ENCODE measurements at regions not wholly inside any gene's neighbourhood (a gene's known extent, or its start where the extent isn't known, plus 50 kb on each side); places are given as distances from the start of the nearest gene placed in this dataset.

DNA sequence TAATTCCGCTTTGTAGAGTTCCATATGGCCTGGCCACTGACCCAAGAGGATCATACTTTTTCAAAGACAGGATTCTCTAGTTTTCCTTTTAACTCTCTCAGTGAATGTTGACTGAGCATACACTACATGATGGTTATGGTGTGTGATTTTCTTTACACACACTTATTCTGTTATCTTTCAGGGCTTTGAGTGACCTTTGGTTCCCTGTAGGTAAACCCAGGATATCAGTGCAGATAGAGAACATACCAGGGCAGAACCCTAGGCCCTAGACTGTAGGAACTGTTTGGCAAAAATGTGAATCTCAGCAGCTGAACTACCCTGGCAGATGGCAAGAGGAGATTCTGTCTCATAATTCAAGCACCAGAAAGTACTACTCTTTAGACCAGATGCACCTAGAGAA, 159.6 kb downstream of the KCNA5 start:
- H3K27me3 ChIP-seq, result peaks cover 23% of the 10 kb centered on the region
- H3K4me3 ChIP-seq, result no peak overlapping the region
- no peak overlapping the region for H3K27ac ChIP-seq
- H3K9me3 ChIP-seq, result peaks cover 0 to 7% (median 0%) of the 10 kb centered on the region in 3 donors
- no peaks in the 10 kb centered on the region for H3K4me1 ChIP-seq
- ATAC-seq, result no peak
- WGBS, 2 donors (ENCODE audit: low coverage in 1 of 2), result 0% methylated on average over 1 of the region's 1 CpG; no CpG with 5 or more reads in 1 of the 2 donors
- no peak for TF ChIP-seq POLR2A (IDR thresholded peaks at IDR 0.05)
- TF ChIP-seq, protein P1, sequence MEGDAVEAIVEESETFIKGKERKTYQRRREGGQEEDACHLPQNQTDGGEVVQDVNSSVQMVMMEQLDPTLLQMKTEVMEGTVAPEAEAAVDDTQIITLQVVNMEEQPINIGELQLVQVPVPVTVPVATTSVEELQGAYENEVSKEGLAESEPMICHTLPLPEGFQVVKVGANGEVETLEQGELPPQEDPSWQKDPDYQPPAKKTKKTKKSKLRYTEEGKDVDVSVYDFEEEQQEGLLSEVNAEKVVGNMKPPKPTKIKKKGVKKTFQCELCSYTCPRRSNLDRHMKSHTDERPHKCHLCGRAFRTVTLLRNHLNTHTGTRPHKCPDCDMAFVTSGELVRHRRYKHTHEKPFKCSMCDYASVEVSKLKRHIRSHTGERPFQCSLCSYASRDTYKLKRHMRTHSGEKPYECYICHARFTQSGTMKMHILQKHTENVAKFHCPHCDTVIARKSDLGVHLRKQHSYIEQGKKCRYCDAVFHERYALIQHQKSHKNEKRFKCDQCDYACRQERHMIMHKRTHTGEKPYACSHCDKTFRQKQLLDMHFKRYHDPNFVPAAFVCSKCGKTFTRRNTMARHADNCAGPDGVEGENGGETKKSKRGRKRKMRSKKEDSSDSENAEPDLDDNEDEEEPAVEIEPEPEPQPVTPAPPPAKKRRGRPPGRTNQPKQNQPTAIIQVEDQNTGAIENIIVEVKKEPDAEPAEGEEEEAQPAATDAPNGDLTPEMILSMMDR (IDR thresholded peaks at IDR 0.05), result no peak
- TF ChIP-seq EP300 (IDR thresholded peaks at IDR 0.05), result no peak
- no peak for TF ChIP-seq POLR2AphosphoS5 (IDR thresholded peaks at IDR 0.05)
- H3K36me3 ChIP-seq, result no peaks in the 10 kb centered on the region

DNA sequence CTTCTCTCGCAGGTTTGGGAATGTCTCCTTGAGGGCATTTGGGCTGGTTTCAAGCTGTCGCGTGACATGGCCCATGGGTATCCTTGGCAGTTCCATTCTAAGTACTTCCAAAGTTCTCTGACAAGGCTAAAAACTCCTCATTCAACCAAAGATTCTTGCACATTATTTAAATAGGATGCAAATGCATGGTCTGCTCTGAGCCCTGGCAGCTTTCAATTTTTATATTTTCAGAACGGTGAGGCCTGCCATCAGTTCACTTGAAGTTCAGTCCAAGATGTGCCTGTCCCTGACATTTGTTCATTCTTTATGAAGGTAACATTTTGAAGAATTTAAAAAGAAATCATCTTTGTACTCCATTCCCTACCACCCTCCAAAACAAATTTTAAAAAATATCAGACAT, 160.0 kb downstream of the KCNA5 start:
- 71 to 93% methylated on average over 1 to 4 of the region's 4 CpGs for WGBS, 2 donors (ENCODE audit: low coverage in 1 of 2)
- no peak for ATAC-seq
- no peaks in the 10 kb centered on the region for H3K4me1 ChIP-seq
- peaks cover 19% of the 10 kb centered on the region for H3K27me3 ChIP-seq
- no peak overlapping the region for H3K4me3 ChIP-seq
- H3K36me3 ChIP-seq, result no peaks in the 10 kb centered on the region
- no peak overlapping the region for H3K27ac ChIP-seq
- no peak for TF ChIP-seq POLR2AphosphoS5 (IDR thresholded peaks at IDR 0.05)
- TF ChIP-seq, protein P1 (IDR thresholded peaks at IDR 0.05), result no peak
- H3K9me3 ChIP-seq, result peaks cover 0 to 7% (median 0%) of the 10 kb centered on the region in 3 donors

DNA sequence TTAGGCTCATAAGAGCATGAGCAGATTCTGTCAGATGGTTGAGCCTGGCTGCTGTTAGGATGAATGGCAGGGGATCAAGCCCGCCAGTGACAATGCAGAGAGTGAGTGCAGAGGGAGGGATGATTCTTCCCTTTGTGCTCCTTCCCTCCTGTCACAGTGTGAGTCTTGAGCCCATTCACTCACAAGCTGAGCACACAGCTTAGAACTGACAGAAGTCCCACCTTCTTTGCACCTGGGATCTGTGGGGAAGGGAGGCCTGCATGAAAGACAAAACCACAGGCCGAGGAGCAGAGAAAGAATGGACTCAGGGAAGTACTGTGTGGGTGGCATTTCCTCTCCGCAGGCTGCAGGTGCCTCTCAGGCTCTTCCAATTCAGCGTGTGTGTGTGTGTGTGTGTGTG, 160.6 kb downstream of the KCNA5 start:
- no peak overlapping the region for H3K27ac ChIP-seq
- H3K4me3 ChIP-seq, result no peak overlapping the region
- peaks cover 18% of the 10 kb centered on the region for H3K27me3 ChIP-seq
- no peaks in the 10 kb centered on the region for H3K4me1 ChIP-seq
- no peak for ATAC-seq
- WGBS, 2 donors (ENCODE audit: low coverage in 1 of 2), result 58 to 83% methylated on average over 1 to 2 of the region's 4 CpGs
- H3K36me3 ChIP-seq, result no peaks in the 10 kb centered on the region
- peaks cover 0 to 7% (median 0%) of the 10 kb centered on the region in 3 donors for H3K9me3 ChIP-seq
- TF ChIP-seq, protein P1 (IDR thresholded peaks at IDR 0.05), result no peak
- TF ChIP-seq POLR2AphosphoS5 (IDR thresholded peaks at IDR 0.05) (no peak), POLR2A (IDR thresholded peaks at IDR 0.05) (no peak), EP300 (IDR thresholded peaks at IDR 0.05) (no peak)

DNA sequence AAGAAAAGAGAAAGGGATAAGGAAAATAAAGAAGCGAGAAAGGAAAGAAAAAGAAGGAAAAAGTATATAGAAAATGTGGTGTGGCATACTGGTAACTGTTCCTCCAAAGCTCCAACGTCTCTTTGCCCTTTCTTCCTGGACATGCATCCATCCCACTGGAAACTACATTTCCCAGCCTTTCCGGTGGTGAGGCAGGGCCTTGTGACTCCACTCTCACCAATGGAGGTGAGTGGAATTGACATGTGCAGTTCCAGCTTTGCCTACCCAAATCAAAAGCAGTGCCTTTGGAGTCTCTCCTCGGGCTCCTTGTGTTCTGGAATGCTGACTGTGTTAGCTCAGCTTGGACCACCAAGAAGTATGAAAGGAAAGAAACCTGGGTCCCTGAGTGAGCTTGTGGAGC, 161.2 kb downstream of the KCNA5 start:
- ATAC-seq, result no peak
- Histone ChIP-seq H3K9me3 (peaks cover 0 to 7% (median 0%) of the 10 kb centered on the region in 3 donors), H3K27ac (no peak overlapping the region), H3K36me3 (no peaks in the 10 kb centered on the region), H3K4me3 (no peak overlapping the region), H3K27me3 (peaks cover 14% of the 10 kb centered on the region), H3K4me1 (no peaks in the 10 kb centered on the region)
- TF ChIP-seq, protein P1 (IDR thresholded peaks at IDR 0.05), result no peak
- TF ChIP-seq POLR2A (IDR thresholded peaks at IDR 0.05), result no peak
- no peak for TF ChIP-seq POLR2AphosphoS5 (IDR thresholded peaks at IDR 0.05)
- TF ChIP-seq EP300 (IDR thresholded peaks at IDR 0.05), result no peak
- 82 to 100% methylated on average over 3 of the region's 4 CpGs for WGBS, 2 donors (ENCODE audit: low coverage in 1 of 2)

DNA sequence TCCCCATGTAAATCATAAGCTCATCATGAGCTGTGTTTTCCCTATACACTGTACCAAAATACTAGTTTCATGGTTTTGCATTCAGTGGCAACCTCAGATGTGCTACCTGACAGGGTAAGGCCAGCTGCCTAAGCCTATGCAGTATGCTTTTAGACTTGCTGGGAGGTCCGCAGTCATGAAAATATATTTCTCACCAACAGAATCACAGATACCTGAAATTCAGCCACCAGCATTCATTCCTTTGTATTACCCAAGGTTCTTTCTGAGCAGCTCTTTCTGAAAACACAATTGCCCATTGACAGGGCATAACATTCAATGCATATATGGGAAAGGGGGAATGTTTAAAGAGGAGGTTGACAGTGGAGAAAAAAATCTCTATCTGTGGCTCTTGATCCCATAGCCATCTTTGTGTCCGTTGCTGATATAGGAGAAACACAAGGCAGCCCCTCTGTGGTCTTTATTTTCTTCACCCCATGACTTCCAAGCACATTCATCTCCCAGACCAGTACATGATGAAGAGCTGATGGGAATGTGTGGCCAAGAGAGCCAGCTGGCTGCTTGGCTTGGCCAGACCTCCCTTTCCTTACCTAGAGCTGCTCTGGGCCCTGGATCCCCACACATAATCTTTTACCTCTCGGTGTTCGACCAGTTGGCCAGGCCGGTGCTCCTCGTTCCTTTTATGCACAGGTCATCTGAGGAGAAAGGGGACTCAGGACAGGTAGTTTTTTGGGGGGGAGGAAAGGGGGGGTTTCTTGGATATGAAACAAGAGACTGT, 162.9 kb downstream of the KCNA5 start:
- TF ChIP-seq POLR2A (IDR thresholded peaks at IDR 0.05), result no peak
- no peak for TF ChIP-seq POLR2AphosphoS5 (IDR thresholded peaks at IDR 0.05)
- no peak for TF ChIP-seq EP300 (IDR thresholded peaks at IDR 0.05)
- TF ChIP-seq, protein P1 (IDR thresholded peaks at IDR 0.05), result no peak
- 53 to 67% methylated on average over 2 to 3 of the region's 6 CpGs for WGBS, 2 donors (ENCODE audit: low coverage in 1 of 2)
- Histone ChIP-seq H3K9me3 (peaks cover 0 to 7% (median 0%) of the 10 kb centered on the region in 3 donors), H3K4me3 (no peak overlapping the region), H3K36me3 (no peaks in the 10 kb centered on the region), H3K27ac (no peak overlapping the region), H3K4me1 (no peaks in the 10 kb centered on the region), H3K27me3 (peaks cover 11% of the 10 kb centered on the region)
- no peak for ATAC-seq

Data from gastroesophageal sphincter (tissue), 4 donors.